ENCODE measurements at regions not wholly inside any gene's neighbourhood (a gene's known extent, or its start where the extent isn't known, plus 50 kb on each side); places are given as distances from the start of the nearest gene placed in this dataset.
A peak's percentile ranks its signal among the peaks of the same experiment; 100 is the strongest.
"Not testable (repeated sequence)": the region's sequence is repeated elsewhere in the genome, so short reads cannot be mapped to it uniquely, and the experiment has no call there.

DNA sequence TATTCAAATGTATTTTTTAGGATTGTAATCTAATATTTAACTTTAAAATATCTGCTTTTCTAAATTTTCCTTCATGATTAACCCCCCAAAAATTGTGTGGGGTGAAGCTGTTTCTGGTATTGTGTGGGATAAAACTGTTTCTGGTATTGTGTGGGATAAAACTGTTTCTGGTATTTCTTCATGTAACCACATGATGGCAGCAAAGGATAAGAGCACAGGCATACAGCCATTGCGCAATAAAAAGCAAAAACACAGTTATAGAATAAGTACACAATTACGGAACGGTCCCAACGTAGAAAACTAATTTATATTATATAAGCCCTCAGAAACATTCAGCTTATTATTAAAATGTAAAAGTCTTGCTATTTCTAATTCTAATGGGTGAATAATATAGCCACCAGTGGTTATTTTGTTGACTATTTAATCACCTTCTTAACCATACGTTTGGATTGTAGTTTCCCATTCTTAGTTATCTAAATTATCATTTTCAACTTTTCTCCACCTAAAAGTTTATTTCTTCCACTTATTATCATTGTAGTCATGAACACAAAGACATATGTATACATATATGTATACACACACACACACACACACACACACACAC, 333.9 kb upstream of the FSTL5 start:
- TF ChIP-seq, protein P1, sequence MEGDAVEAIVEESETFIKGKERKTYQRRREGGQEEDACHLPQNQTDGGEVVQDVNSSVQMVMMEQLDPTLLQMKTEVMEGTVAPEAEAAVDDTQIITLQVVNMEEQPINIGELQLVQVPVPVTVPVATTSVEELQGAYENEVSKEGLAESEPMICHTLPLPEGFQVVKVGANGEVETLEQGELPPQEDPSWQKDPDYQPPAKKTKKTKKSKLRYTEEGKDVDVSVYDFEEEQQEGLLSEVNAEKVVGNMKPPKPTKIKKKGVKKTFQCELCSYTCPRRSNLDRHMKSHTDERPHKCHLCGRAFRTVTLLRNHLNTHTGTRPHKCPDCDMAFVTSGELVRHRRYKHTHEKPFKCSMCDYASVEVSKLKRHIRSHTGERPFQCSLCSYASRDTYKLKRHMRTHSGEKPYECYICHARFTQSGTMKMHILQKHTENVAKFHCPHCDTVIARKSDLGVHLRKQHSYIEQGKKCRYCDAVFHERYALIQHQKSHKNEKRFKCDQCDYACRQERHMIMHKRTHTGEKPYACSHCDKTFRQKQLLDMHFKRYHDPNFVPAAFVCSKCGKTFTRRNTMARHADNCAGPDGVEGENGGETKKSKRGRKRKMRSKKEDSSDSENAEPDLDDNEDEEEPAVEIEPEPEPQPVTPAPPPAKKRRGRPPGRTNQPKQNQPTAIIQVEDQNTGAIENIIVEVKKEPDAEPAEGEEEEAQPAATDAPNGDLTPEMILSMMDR (conservative IDR thresholded peaks at IDR 0.05; ENCODE audit: low read depth) = peak; percentile 82
- peak; percentile 35 for DNase-seq (ENCODE audit: low spot score)
- ChIA-PET POLR2A (ENCODE audit: low non-redundant PET) (no interaction called here), CTCF (interaction anchor here (0.6 to 2.1 kb wide), 18 partner anchors 11 to 1928 kb away, joined by 3 to 8 read pairs (median 3); partner anchors contain the start of gene NPY1R)
- H3K27ac ChIP-seq = no peak overlapping the region

DNA sequence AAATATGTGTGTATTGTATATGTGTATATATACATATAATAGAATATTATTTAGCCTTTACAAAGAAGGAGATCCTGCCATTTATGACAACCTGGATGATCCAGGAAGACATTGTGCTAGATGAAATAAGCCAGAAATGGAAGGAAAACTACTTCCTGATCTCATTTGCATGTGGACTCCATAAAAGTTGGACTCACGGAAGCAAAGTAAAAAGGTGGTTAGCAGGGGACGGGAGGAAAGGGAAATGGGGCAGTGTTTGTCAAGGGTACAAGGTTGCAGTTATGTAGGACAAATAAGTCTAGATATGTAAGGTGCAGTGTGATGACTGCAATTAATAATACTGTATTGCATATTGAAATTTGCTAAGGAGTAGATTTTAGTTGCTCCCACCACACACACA, 331.1 kb upstream of the FSTL5 start:
- POLR2A ChIA-PET (ENCODE audit: low non-redundant PET) = no interaction called here
- no peak overlapping the region for H3K27ac ChIP-seq
- CTCF ChIA-PET = no interaction called here
- TF ChIP-seq, protein P1 (conservative IDR thresholded peaks at IDR 0.05; ENCODE audit: low read depth) = no peak
- DNase-seq (ENCODE audit: low spot score) = no peak

DNA sequence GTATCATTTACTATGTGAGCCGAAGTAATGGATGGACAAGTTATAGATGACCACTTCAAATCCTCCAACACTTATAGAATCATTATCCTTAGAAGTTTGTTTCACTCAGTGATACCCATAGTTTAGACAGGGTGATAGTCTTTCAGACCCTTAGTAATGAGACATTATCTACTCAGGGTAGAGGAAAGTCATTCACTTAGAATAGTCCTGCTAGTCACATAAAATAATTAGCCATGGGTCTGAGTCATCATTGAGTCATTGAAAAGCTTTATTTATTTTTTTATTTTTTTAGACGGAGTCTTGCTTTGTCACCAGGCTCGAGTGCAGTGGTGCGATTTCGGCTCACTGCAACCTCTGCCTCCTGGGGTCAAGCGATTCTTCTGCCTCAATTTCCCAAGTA, 321.7 kb upstream of the FSTL5 start:
- DNase-seq (ENCODE audit: low spot score) = peak; percentile 52
- no peak overlapping the region for H3K27ac ChIP-seq
- TF ChIP-seq, protein P1 (conservative IDR thresholded peaks at IDR 0.05; ENCODE audit: low read depth) = no peak
- ChIA-PET CTCF (no interaction called here), POLR2A (ENCODE audit: low non-redundant PET) (no interaction called here)

DNA sequence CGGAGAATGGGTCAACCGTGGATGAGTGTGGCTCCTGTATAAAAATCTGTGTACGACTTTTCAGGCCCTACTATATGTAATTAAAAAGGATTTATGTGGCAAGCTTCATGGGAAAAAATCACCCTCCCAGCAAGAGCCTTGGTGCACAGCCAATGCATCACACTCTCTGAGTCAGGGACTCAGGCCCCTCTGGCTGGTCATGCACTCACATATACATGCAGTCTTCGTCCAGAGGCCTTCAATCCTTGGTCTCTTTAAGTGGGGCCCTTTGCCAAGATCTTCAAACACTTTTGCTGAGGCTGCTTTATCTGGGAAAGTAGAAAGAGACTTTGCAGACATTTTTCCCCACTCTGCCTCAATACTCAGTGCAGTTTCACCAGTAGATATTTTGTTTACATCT, 311.4 kb upstream of the FSTL5 start:
- CTCF ChIA-PET = interaction anchor here (0.6 kb wide), 1 partner anchor 992 kb away, joined by 3 read pairs; no protein-coding TSS in a partner anchor
- TF ChIP-seq, protein P1 (conservative IDR thresholded peaks at IDR 0.05; ENCODE audit: low read depth) = no peak
- H3K27ac ChIP-seq = no peak overlapping the region
- POLR2A ChIA-PET (ENCODE audit: low non-redundant PET) = no interaction called here
- DNase-seq (ENCODE audit: low spot score) = no peak

DNA sequence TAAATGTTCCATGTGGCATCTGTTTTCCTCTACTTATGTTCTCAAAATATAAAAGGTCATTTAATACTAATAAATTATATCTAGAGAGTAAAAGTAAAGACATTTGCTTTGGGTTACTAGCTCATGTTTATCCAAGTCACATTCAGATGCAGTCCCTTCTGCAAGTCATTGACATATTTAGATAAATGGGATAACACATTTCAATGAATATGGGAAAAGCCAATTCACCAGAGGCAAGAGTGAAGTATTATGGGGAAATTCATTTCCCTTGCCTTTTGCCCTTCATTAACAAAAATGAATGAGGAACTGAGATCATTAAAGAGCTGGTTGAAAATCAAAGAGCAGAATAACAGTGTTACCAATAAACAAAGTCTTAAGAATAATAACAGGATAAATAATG, 306.2 kb upstream of the FSTL5 start:
- TF ChIP-seq, protein P1 (conservative IDR thresholded peaks at IDR 0.05; ENCODE audit: low read depth) = no peak
- no peak overlapping the region for H3K27ac ChIP-seq
- no peak for DNase-seq (ENCODE audit: low spot score)
- POLR2A ChIA-PET (ENCODE audit: low non-redundant PET) = no interaction called here
- CTCF ChIA-PET = no interaction called here

DNA sequence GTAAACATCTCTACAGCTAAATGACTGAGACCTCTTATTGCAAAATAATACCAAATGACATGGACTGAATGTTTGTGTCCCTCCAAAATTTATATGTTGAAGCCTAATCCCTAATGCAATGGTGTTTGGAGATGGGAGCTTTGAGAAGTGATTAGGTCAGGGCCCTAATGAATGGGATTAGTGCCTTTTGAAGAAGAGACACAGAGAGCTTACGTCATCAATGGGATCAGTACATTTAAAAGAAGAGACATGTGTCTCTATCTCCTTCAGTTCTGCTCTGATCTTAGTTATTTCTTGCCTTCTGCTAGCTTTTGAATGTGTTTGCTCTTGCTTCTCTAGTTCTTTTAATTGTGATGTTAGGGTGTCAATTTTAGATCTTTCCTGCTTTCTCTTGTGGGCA, 301.6 kb upstream of the FSTL5 start:
- H3K27ac ChIP-seq; POLR2A ChIA-PET (ENCODE audit: low non-redundant PET); DNase-seq (ENCODE audit: low spot score): not testable (repeated sequence)
- CTCF ChIA-PET = interaction anchor here (0.6 kb wide), 1 partner anchor 475 kb away, joined by 3 read pairs; no protein-coding TSS in a partner anchor

DNA sequence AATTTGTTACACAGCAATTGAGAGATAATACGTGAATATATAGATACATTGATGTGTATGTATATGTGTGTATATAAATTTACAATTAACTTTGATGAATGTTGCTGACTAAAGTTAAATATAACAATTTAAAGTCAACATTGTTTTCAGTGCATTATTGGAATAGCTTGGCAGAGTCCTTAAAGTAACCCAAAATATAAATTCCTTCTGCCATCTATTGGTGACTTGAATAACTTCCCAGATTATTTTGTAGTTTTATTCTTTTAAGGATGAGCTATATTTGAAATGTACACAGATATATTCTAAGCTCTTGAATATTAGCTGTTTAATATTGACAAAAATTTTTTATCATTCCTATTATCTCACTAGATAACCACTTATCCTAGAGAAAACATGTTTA, 298.2 kb upstream of the FSTL5 start:
- ChIA-PET POLR2A (ENCODE audit: low non-redundant PET) (no interaction called here), CTCF (interaction anchor here (0.5 to 0.6 kb wide), 2 partner anchors 159 to 659 kb away, joined by 3 to 4 read pairs; no protein-coding TSS in a partner anchor)
- TF ChIP-seq, protein P1 (conservative IDR thresholded peaks at IDR 0.05; ENCODE audit: low read depth) = no peak
- DNase-seq (ENCODE audit: low spot score) = no peak
- H3K27ac ChIP-seq = no peak overlapping the region

Data from RWPE1 (cell line).